ENCODE measurements at regions not wholly inside any gene's neighbourhood (a gene's known extent, or its start where the extent isn't known, plus 50 kb on each side); places are given as distances from the start of the nearest gene placed in this dataset.

- TF ChIP-seq, protein P1, sequence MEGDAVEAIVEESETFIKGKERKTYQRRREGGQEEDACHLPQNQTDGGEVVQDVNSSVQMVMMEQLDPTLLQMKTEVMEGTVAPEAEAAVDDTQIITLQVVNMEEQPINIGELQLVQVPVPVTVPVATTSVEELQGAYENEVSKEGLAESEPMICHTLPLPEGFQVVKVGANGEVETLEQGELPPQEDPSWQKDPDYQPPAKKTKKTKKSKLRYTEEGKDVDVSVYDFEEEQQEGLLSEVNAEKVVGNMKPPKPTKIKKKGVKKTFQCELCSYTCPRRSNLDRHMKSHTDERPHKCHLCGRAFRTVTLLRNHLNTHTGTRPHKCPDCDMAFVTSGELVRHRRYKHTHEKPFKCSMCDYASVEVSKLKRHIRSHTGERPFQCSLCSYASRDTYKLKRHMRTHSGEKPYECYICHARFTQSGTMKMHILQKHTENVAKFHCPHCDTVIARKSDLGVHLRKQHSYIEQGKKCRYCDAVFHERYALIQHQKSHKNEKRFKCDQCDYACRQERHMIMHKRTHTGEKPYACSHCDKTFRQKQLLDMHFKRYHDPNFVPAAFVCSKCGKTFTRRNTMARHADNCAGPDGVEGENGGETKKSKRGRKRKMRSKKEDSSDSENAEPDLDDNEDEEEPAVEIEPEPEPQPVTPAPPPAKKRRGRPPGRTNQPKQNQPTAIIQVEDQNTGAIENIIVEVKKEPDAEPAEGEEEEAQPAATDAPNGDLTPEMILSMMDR (IDR thresholded peaks at IDR 0.05): no peak
- no peak for TF ChIP-seq POLR2AphosphoS5 (IDR thresholded peaks at IDR 0.05; ENCODE audit: insufficient read depth in 1 of 2, low read depth in 1 of 2)
- no peak for TF ChIP-seq POLR2A (IDR thresholded peaks at IDR 0.05)
Measured at GRCh38 chr5:65094279-65094678, 325.5 kb downstream of the CWC27 start.
